HG03025 (cell line): ENCODE measurements at regions not wholly inside any gene's neighbourhood (a gene's known extent, or its start where the extent isn't known, plus 50 kb on each side); places are given as distances from the start of the nearest gene placed in this dataset.

ENCODE experiments used
- ATAC-seq: cut with Tn5 transposase; IDR thresholded peaks from one replicate; pipeline ENCODE4 v1.9.1; 2021; ENCODE audit warnings: mild to moderate bottlenecking, moderate library complexity; ENCODE audit not compliant: unreplicated experiment, low FRiP score

DNA sequence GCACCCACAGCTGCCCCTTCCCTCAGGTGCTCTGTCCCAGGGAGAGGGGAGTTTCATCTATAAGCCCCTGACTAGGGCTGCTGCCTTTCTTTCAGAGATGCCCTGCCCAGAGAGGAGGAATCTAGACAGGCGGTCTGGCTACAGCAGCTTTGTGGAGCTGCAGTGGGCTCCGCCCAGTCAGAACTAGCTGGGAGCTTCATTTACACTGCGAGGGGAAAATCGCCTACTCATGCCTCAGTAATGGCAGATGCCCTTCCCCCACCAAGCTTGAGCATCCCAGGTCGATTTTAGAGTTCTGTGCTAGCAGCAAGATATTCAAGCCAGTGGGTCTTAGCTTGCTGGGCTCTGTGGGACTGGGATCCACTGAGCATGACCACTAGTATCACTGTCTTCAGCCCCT lies 181.2 kb upstream of the RARB start:
- no peak for ATAC-seq

DNA sequence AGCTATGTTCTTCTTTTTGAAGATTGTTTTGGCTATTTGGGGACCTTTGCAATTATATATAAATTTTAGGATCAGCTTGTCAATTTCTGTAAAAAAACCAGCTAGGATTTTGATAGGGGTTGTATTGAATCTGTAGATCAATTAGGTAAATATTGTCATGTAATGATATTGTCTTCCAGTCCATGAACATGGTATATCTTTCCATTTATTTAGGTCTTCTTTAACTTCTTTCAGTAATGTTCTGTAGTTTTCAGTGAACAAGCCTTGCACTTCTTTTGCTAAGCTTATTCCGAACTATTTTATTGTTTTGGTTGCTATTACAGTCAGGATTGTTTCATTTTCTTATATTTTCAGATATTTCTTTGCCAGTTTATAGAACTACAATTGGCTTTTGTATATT lies 175.8 kb upstream of the RARB start:
- no peak for ATAC-seq

DNA sequence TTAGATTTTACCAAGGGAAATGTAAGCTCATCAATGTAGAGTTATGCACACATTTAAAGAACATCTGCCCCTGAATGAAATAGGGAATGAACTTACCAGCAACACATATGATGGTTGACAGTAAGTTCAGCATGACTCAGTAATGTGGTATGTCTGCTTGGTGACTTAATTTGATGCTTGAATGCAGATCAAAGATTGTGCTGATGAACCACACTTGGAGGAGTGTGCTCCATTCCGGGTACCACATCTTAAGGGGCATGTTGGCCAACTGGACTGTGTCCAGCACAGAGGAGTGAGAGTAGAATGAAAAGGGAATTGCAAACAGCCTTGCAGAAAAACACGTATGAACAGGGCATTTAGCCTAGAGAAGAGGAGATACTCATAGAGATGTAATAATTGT lies 171.0 kb upstream of the RARB start:
- no peak for ATAC-seq

- no peak for ATAC-seq
These were observed 168.2 kb upstream of the RARB start for GRCh38 chr3:25259871-25260270.

DNA sequence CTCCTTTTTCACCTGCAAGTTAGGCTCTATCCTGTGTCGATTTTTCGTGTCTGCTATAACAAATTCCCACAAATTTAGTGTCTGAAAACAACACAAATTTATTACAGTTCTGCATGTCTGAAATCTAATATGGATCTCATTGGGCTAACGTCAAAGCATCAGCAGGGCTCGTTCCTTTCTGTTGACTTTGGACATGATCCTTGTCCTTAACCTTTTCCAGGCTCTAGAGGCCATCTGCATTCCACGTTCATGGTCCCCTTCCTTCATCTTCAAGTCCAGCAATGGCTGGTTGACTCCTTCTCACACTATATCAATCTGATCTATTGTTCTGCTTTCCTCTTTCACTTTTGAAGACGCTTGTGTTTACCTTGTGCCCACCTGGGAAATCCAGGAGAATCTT lies 165.7 kb upstream of the RARB start:
- ATAC-seq: no peak

DNA sequence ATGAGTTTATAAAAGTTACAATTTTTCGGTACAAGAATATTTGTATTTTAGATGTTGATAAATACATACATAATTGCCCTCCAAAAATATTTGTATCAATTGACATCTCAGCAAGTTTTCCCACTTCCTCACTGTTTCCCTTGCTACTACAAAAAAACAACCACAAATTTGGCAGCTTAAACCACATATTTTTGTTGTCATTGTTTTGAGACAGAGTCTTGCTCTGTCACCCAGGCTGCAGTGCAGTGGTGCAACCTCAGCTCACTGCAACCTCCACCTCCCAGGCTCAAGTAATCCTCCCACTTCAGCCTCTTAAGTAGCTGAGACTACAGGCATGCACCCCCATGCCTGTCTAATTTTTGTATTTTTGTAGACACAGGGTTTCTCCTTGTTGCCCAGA lies 162.8 kb upstream of the RARB start:
- ATAC-seq: no peak

GRCh38 chr3:25266677-25267076 lies 161.4 kb upstream of the RARB start:
- no peak for ATAC-seq

DNA sequence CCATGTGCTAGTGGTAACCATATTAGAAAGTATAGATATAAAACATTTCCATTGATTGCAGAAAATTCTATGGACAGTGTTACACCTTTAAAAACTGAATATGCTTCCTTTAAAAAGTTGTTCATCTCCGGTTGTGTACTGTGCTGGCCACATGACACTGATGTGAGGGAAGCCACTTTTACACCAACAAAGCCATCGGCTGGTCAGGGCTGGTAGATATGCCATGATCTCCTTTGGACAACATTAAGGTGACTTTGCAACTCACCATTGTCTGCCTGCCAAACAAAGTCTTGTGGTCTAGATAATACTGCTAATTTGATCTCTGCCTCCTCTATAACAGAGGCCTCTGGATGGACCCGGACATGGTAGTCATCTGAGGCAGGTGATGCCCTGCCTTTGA lies 156.0 kb upstream of the RARB start:
- ATAC-seq: no peak

- no peak for ATAC-seq
These were observed 154.4 kb upstream of the RARB start for GRCh38 chr3:25273582-25274171.

- ATAC-seq: no peak
These were observed 150.6 kb upstream of the RARB start for GRCh38 chr3:25277503-25277902.

DNA sequence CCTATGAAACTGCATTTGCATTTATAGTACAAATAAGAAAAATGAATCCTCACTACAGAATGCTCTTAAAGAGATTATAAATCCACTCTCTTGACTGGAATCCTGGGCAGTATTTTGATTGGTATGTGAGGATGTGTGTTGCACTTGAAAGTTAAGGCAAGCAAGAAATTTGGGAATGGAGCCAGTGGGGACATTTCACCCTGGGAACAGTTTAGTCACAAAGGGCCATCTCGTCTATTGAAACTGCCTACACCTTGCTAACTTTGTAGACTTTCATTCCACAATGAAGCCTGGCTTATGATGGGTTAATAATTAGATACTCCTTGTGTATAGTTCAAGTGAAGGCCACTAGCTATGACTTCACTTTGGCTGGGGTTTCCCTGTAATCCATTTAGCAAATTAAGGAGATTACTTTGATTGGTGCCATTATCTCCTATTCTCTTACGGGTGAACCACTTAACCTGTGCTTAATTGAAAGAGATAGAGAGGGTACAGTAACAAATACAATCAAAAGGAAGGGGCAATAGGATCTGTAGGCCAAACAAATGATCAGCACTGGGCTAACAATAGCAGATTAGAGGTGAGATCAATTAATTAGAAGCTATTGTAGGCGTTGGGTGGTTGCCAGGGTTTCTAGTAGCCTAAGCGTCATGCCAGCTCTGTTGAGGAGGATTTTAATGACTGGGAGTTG lies 146.9 kb upstream of the RARB start:
- ATAC-seq: no peak

DNA sequence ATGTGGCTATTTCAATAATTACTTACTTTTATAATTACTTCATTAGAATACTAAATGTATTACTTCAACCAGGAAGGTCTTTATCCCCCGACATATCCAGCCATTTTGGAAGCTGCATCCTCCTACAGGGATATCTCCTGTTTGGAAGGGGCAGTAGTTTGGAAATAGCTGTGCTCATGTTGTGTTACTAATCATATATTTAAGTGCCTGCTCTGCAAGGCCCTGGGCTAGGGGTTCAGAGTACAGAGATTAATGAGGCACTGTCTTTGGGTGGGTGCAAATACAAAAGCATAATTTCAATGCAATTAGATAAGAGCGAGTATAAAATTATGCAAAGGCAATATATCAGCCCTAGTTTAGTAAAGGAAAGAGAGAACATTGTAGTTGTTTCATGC lies 146.3 kb upstream of the RARB start:
- no peak for ATAC-seq

DNA sequence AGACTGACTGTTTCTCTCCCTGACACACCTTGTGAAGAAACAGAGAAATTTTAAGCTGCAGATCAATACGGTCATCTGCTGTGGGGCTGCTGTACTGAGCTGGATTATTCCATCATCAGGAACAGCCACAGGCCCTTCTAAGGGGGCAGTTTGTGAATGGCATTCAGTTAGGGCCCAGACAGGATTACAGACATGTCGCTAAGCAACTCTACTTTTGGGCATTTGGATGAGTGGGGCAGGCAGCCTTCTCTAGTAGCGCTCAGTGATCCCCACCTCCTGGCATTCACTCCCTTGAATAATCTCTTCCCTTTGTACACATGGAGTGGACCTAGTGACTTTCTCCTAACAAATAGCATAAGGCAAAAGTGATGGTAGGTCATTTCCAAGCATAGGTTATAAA lies 144.4 kb upstream of the RARB start:
- no peak for ATAC-seq

DNA sequence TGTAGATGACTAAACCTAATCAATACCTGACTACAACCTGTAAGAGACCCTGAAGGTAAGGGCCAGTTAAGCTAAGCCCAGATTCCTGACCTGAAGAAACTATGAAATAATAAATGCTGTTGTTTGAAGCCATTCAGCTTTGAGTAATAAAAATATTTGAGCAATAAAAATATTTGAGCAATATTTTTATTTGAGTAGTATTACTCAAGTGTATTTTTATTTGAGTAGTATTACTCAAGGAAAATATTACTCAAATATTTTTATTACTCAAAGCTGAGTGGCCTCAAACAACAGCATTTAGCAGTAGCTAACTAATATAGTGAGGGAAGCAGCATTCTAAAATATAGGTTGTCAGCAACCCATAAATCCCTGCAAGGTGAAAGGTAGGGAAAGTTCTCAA lies 143.8 kb upstream of the RARB start:
- ATAC-seq: no peak

DNA sequence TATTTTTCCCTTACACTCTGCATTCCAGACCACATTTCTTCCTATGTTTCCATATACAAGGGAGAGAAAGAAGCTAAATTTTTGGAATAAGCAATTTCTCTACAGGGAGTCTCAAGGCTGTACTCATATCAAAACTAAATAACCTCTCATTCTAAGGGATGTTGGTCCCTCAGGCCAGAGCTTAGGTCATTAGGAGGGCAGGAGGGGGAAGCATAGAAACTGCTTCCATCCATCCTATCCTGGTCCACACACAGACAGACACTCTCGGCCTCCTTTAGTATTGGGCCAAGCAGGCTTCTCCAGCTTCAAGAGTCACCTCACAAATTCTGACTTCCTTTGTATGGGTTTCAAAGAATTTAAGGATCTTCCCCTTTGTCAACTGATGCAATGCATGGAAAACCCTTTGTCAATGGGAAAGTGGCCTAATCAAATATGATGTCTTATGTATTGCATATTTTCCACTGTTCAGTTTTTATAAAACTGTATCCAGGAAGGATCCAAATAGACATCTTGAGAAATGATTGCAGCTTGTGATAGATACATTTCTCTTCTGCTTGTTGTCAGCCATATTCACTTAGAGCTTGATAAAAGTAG lies 140.7 kb upstream of the RARB start:
- ATAC-seq: no peak

DNA sequence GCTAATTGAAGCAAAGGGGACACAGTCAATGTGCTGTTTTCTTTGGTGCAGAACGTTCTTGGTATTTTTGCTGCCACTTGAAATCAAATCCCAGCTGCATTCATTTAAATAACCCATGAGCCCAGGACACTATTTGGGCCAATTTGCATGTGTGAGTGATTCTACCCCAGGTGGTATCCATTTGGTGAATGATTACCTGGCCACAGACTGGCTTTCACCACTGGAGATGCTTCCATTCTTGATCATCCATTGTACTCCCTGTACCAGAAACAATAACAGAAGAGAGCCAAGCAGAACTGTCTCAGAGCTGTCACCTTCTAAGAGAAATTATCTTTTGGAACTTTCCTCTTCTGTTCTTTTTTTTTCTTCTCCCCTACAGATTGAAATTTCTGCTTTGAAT lies 139.7 kb upstream of the RARB start:
- ATAC-seq: no peak

- ATAC-seq: no peak
These were observed 138.9 kb upstream of the RARB start for GRCh38 chr3:25289156-25289555.

- no peak for ATAC-seq
These were observed 138.4 kb upstream of the RARB start for GRCh38 chr3:25289663-25290062.

GRCh38 chr3:25291481-25291905 lies 136.6 kb upstream of the RARB start:
- ATAC-seq: no peak

DNA sequence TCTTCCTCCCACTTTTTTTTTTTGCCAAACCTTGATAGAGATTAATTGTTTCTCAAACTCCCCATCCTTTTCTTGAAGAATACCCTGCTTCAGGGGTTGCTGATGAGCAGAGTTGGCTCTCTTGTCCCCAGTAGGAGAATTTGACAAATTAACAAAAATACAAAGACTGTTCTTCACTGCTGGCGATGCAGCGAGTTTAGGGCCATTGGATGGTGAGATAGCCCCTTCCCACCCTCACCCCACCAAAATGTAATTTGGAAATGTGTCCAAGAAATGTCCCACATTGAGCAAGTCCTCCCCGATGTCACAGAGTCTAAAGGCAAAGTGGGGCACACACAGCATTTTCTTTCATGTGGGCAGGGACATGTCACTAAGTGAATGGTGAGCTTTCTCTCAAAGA lies 136.0 kb upstream of the RARB start:
- ATAC-seq: no peak

- ATAC-seq: no peak
These were observed 135.5 kb upstream of the RARB start for GRCh38 chr3:25292595-25292994.

GRCh38 chr3:25293736-25294135 lies 134.3 kb upstream of the RARB start:
- ATAC-seq: no peak
